Prostate gland (tissue), 2 donors: ENCODE measurements at regions not wholly inside any gene's neighbourhood (a gene's known extent, or its start where the extent isn't known, plus 50 kb on each side); places are given as distances from the start of the nearest gene placed in this dataset.

Experiments used
- DNase-seq: peaks from one replicate; pipeline ENCODE4 v3.0.0-alpha.2; 2019; ENCODE audit warnings: low spot score
- H3K27ac ChIP-seq, 2 donors: fragments of 200-600 bp; sonication (generic); 2 replicates each; pipeline ENCODE4 v1.5.1; 2017 to 2019
- H3K27me3 ChIP-seq: fragments of 200-600 bp; sonication (generic); replicated peaks from 2 replicates; pipeline ENCODE4 v1.5.1; 2019; ENCODE audit not compliant: insufficient read depth
- H3K36me3 ChIP-seq, 2 donors: fragments of 200-600 bp; sonication (generic); 1 replicate in 1 of 2; 2 replicates in 1 of 2; pipeline versions ENCODE4 v1.5.1 to v1.8.1; 2017 to 2019
- H3K4me1 ChIP-seq: fragments of 200-600 bp; sonication (generic); replicated peaks from 2 replicates; pipeline ENCODE4 v1.5.1; 2019
- H3K4me3 ChIP-seq, 2 donors: fragments of 200-600 bp; sonication (generic); 2 replicates each; pipeline ENCODE4 v1.5.1; 2017 to 2019
- H3K9me3 ChIP-seq: fragments of 200-600 bp; sonication (generic); 2 replicates; pipeline ENCODE4 v1.5.1; 2017
- CTCF ChIP-seq, 4 experiments: fragments of 200-600 bp in 2 of 4; fragments of 450-650 bp in 2 of 4; sonication (generic) in 2 of 4; IDR thresholded peaks; 1 replicate in 3 of 4; 2 replicates in 1 of 4; pipeline ENCODE4 v1.5.1; 2016 to 2019; ENCODE audit warnings: antibody characterized with exemption in 4 of 4, mild to moderate bottlenecking in 2 of 4, moderate library complexity in 2 of 4
- POLR2A ChIP-seq: fragments of 450-650 bp; IDR thresholded peaks from one replicate; pipeline ENCODE4 v1.6.1; 2016; ENCODE audit warnings: antibody characterized with exemption, mild to moderate bottlenecking
- POLR2AphosphoS5 ChIP-seq: sonication (generic); formaldehyde crosslinking; IDR thresholded peaks from one replicate; pipeline ENCODE4 v1.6.1; 2017; ENCODE audit warnings: antibody characterized with exemption
- whole genome bisulfite sequencing: methylation state at CpG from one replicate; pipeline ENCODE4 v1.1.5; 2018; 5-methylcytosine and 5-hydroxymethylcytosine counted together
- intact Hi-C: fragments of 100-400 bp; cut with DNase I; formaldehyde crosslinking; loops from one replicate; pipeline ENCODE4 v1.14.2; 2022

- no peak overlapping the region for H3K27ac ChIP-seq
- H3K36me3 ChIP-seq: no peaks in the 10 kb centered on the region
- no peaks in the 10 kb centered on the region for H3K27me3 ChIP-seq
- TF ChIP-seq CTCF (IDR thresholded peaks at IDR 0.05): no peak
- TF ChIP-seq POLR2AphosphoS5: no peak
- TF ChIP-seq POLR2A: no peak
- no peaks in the 10 kb centered on the region for H3K9me3 ChIP-seq
- no peak overlapping the region for H3K4me3 ChIP-seq
- DNase-seq: no peak
- intact Hi-C loops: no loop called here
- 28% methylated on average over 4 of the region's 4 CpGs for WGBS
- H3K4me1 ChIP-seq: no peaks in the 10 kb centered on the region
Observed at GRCh38 chr7:19400758-19401254, 255.6 kb upstream of the FERD3L start.

GRCh38 chr7:19397911-19398310, 252.7 kb upstream of the FERD3L start:
- WGBS: 85% methylated on average over 4 of the region's 4 CpGs
- H3K9me3 ChIP-seq: no peaks in the 10 kb centered on the region
- no peak for TF ChIP-seq POLR2AphosphoS5
- no peak for TF ChIP-seq POLR2A
- TF ChIP-seq CTCF (IDR thresholded peaks at IDR 0.05): no peak

GRCh38 chr7:19392246-19392645, 247.0 kb upstream of the FERD3L start:
- intact Hi-C loops: no loop called here
- no peaks in the 10 kb centered on the region for H3K36me3 ChIP-seq
- WGBS: 45% methylated on average over 3 of the region's 3 CpGs
- H3K9me3 ChIP-seq: no peaks in the 10 kb centered on the region
- H3K27me3 ChIP-seq: no peaks in the 10 kb centered on the region
- H3K27ac ChIP-seq: no peak overlapping the region
- H3K4me3 ChIP-seq: no peak overlapping the region
- H3K4me1 ChIP-seq: no peaks in the 10 kb centered on the region
- no peak for DNase-seq
- TF ChIP-seq POLR2A: no peak
- no peak for TF ChIP-seq CTCF (IDR thresholded peaks at IDR 0.05)

More at GRCh38 chr7:19397911-19398310, 252.7 kb upstream of the FERD3L start:
- Histone ChIP-seq H3K27ac (no peak overlapping the region), H3K4me1 (no peaks in the 10 kb centered on the region), H3K27me3 (no peaks in the 10 kb centered on the region), H3K4me3 (no peak overlapping the region), H3K36me3 (no peaks in the 10 kb centered on the region)
- DNase-seq: no peak
- intact Hi-C loops: no loop called here

GRCh38 chr7:19390795-19391194, 245.6 kb upstream of the FERD3L start:
- Histone ChIP-seq H3K27me3 (no peaks in the 10 kb centered on the region), H3K4me3 (no peak overlapping the region), H3K36me3 (no peaks in the 10 kb centered on the region), H3K9me3 (no peaks in the 10 kb centered on the region), H3K27ac (no peak overlapping the region), H3K4me1 (no peaks in the 10 kb centered on the region)
- WGBS: 46% methylated on average over 5 of the region's 5 CpGs
- no peak for TF ChIP-seq CTCF (IDR thresholded peaks at IDR 0.05)
- TF ChIP-seq POLR2AphosphoS5: no peak
- no peak for TF ChIP-seq POLR2A
- intact Hi-C loops: no loop called here
- DNase-seq: no peak

GRCh38 chr7:19381321-19381720, 236.1 kb upstream of the FERD3L start:
- no peaks in the 10 kb centered on the region for H3K4me1 ChIP-seq
- H3K27me3 ChIP-seq: no peaks in the 10 kb centered on the region
- H3K9me3 ChIP-seq: no peaks in the 10 kb centered on the region
- 68% methylated on average over 1 of the region's 1 CpG for WGBS
- no peak overlapping the region for H3K27ac ChIP-seq
- intact Hi-C loops: no loop called here
- no peak for TF ChIP-seq POLR2A
- no peak for TF ChIP-seq POLR2AphosphoS5
- no peak for TF ChIP-seq CTCF (IDR thresholded peaks at IDR 0.05)
- no peak for DNase-seq
- no peak overlapping the region for H3K4me3 ChIP-seq
- H3K36me3 ChIP-seq: no peaks in the 10 kb centered on the region
